ENCODE measurements at regions not wholly inside any gene's neighbourhood (a gene's known extent, or its start where the extent isn't known, plus 50 kb on each side); places are given as distances from the start of the nearest gene placed in this dataset.

DNA sequence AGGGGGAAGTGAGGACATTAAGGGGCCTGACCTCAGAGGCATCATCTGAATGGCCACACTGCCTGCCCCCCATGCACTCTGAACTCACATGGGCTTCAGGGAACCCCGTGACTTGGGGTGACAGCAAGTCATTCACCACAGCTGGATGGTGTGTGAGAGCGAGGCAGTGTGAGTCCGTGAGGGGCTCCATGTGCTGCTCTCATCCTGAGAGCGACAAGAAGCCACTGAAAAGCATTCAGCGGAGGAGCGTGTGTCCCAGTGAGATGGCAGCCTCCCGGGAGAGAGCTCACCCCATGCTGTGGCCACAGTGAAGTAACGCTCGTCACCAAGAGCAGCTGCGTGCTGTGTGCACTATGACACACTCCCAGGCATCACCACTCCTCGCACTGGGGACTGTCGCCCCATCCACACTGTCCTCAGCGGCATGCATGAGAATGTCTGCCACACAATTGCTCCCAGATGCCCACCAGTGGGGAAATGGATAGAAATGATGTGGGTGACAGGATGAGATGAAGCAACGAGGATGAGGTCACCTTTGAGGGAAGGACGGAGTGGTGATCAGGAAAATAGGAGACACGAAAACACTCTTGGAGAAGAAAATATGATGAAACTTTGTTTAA lies 213.0 kb upstream of the RAB6C start:
- TF ChIP-seq, protein P1, sequence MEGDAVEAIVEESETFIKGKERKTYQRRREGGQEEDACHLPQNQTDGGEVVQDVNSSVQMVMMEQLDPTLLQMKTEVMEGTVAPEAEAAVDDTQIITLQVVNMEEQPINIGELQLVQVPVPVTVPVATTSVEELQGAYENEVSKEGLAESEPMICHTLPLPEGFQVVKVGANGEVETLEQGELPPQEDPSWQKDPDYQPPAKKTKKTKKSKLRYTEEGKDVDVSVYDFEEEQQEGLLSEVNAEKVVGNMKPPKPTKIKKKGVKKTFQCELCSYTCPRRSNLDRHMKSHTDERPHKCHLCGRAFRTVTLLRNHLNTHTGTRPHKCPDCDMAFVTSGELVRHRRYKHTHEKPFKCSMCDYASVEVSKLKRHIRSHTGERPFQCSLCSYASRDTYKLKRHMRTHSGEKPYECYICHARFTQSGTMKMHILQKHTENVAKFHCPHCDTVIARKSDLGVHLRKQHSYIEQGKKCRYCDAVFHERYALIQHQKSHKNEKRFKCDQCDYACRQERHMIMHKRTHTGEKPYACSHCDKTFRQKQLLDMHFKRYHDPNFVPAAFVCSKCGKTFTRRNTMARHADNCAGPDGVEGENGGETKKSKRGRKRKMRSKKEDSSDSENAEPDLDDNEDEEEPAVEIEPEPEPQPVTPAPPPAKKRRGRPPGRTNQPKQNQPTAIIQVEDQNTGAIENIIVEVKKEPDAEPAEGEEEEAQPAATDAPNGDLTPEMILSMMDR (IDR thresholded peaks at IDR 0.05), result no peak
- TF ChIP-seq POLR2A (IDR thresholded peaks at IDR 0.05), result no peak
- intact Hi-C loops (cut with DNase I), result no loop called here
- Histone ChIP-seq H3K9me3 (no peaks in the 10 kb centered on the region), H3K27me3 (no peaks in the 10 kb centered on the region), H3K4me3 (replicated peaks in 1 of 3) (no peak overlapping the region), H3K27ac (no peak overlapping the region), H3K4me1 (peaks cover 0 to 7% of the 10 kb centered on the region in 2 donors), H3K36me3 (no peaks in the 10 kb centered on the region)
- WGBS, 2 donors, result 83 to 88% methylated on average over 15 to 16 of the region's 16 CpGs
- DNase-seq, result no peak

DNA sequence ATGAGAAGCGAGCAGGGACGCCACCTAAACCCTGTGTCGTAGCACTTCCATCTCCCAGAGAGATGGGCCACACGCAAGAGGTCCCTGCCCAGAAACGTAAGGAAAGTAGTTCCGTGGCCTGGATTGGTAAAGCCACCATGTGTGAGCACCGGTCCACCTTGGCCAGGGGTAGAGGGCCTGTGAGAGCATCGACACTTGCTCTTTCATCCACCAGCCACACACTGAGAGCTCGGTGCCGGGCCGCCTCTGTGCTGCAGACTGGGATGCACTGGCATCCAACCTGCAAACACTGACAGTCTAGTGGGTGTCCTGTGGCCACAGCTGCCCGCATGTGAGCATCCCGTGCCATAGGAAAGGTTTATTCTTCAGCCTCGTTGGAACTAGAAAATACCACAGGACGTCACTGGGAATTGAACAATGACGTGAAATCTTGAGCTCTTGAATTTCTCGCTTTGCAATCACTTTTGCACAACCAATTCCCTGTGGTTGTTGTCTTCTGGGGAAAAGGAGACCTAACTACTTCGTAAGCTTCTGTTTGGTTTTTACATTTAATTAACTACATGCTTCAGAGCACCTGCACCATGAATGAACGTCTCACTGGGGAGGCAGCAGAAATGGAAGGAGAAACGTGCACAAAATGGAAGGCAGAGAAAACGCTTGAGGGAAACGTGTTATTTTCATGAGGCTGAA lies 212.0 kb upstream of the RAB6C start:
- intact Hi-C loops (cut with DNase I), result no loop called here
- Histone ChIP-seq H3K4me1 (peaks cover 0 to 7% of the 10 kb centered on the region in 2 donors), H3K27me3 (no peaks in the 10 kb centered on the region), H3K36me3 (no peaks in the 10 kb centered on the region), H3K27ac (no peak overlapping the region), H3K9me3 (no peaks in the 10 kb centered on the region), H3K4me3 (replicated peaks in 1 of 3) (no peak overlapping the region)
- WGBS, 2 donors, result 85 to 89% methylated on average over 16 to 22 of the region's 22 CpGs
- no peak for DNase-seq
- TF ChIP-seq, protein P1 (IDR thresholded peaks at IDR 0.05), result no peak
- TF ChIP-seq POLR2A (IDR thresholded peaks at IDR 0.05), result no peak

DNA sequence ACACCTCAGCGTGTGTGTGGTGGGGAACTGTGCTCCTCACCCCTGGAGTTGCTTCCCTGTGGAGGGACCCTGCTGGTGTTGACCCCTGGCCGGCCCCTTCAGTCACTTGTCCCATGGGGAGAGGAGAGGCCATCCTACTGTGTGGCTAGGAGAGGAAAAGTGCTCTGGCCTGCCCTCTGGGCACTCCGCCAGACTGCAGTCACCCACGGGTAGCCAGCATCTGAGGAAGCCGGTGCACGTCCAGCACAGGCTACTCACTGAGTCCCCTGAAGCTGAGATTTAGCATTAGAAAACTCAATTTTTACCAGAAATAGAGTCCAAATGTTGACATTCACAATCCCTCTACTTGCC lies 211.5 kb upstream of the RAB6C start:
- no peaks in the 10 kb centered on the region for H3K27me3 ChIP-seq
- peaks cover 0 to 7% of the 10 kb centered on the region in 2 donors for H3K4me1 ChIP-seq
- no peak overlapping the region for H3K27ac ChIP-seq
- no peaks in the 10 kb centered on the region for H3K9me3 ChIP-seq
- no peak for DNase-seq
- no peak overlapping the region for H3K4me3 ChIP-seq (replicated peaks in 1 of 3)
- no peak for TF ChIP-seq POLR2A (IDR thresholded peaks at IDR 0.05)
- TF ChIP-seq, protein P1 (IDR thresholded peaks at IDR 0.05), result no peak
- WGBS, 2 donors, result 29 to 46% methylated on average over 6 of the region's 6 CpGs
- no peaks in the 10 kb centered on the region for H3K36me3 ChIP-seq
- intact Hi-C loops (cut with DNase I), result no loop called here

DNA sequence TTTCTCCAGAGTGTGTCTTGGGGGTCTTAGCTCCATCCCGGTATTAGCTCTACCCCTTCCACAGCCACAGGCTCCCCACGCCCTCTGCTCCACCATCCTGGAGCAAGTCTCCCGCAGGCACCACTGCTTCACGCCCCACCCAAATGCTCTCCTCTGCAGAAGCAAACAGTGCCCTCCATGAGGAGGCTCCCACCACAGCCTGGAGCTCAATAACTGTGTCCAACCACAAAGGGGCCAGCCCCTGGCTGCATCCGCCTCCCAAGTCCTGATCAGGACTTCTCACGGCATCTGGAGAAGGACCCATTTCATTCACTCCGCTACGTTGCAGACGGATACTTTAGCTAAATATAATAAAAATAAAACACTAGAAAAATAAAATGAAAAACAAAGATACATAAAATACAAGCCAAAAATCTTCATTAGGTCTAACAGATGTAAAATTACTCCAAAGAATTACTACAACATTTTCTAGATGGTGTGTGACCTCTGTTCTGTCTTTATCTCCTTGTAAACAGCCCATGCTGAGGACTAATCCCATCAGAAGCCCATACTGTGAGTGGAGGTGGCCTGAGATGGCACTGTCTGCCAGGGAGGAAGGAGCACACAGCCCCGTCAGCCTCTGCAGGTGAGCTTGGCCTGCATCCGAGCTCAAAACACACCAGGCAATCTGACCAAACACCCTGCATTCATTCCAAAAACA lies 210.8 kb upstream of the RAB6C start:
- intact Hi-C loops (cut with DNase I), result no loop called here
- no peaks in the 10 kb centered on the region for H3K36me3 ChIP-seq

More for the DNA sequence above, 210.8 kb upstream of the RAB6C start:
- Histone ChIP-seq H3K4me1 (peaks cover 0 to 7% of the 10 kb centered on the region in 2 donors), H3K27ac (no peak overlapping the region), H3K27me3 (no peaks in the 10 kb centered on the region), H3K4me3 (replicated peaks in 1 of 3) (no peak overlapping the region), H3K9me3 (no peaks in the 10 kb centered on the region)
- TF ChIP-seq POLR2A (IDR thresholded peaks at IDR 0.05), result no peak
- TF ChIP-seq, protein P1 (IDR thresholded peaks at IDR 0.05), result no peak
- WGBS, 2 donors, result 85 to 88% methylated on average over 11 of the region's 11 CpGs
- DNase-seq, result no peak

Data from thyroid gland (tissue), 4 donors.